K562 (cell line): ENCODE measurements at regions not wholly inside any gene's neighbourhood (a gene's known extent, or its start where the extent isn't known, plus 50 kb on each side); places are given as distances from the start of the nearest gene placed in this dataset.
A peak's percentile ranks its signal among the peaks of the same experiment; 100 is the strongest.

ENCODE experiments used
- BRD9 ChIP-seq: fragments of 450-650 bp; IDR thresholded peaks from 2 replicates; pipeline ENCODE4 v1.6.1; 2018; ENCODE audit warnings: low read depth; ENCODE audit not compliant: partially characterized antibody
- CREM ChIP-seq: IDR thresholded peaks from 2 replicates; pipeline ENCODE4 v1.6.1; 2014; ENCODE audit warnings: antibody characterized with exemption, low read depth
- DNMT1 ChIP-seq: fragments of 450-650 bp; IDR thresholded peaks from 2 replicates; pipeline ENCODE4 v1.6.1; 2016; ENCODE audit warnings: antibody characterized with exemption, mild to moderate bottlenecking
- ELF1 ChIP-seq: fragments of 200-800 bp; sonication (Bioruptor generic); IDR thresholded peaks from 2 replicates; pipeline ENCODE4 v1.6.1; 2016; ENCODE audit warnings: missing genetic modification characterization, missing compliant biosample characterization
- HMG20B ChIP-seq: fragments of 250-450 bp; sonication (Bioruptor Pico); IDR thresholded peaks from 2 replicates; pipeline ENCODE4 v1.5.0; 2021; ENCODE audit warnings: mild to moderate bottlenecking
- JUND ChIP-seq, 2 experiments: IDR thresholded peaks; 2 replicates in 1 of 2; 3 replicates in 1 of 2; pipeline ENCODE4 v1.6.1; 2011; ENCODE audit warnings: borderline replicate concordance in 2 of 2, low read depth in 2 of 2, low read length in 2 of 2, improper control_type of control experiment in 1 of 2, missing biosample characterization in 1 of 2, missing genetic modification characterization in 1 of 2, missing genetic modification reagents in 1 of 2
- LCOR ChIP-seq: sonication (generic); formaldehyde crosslinking; IDR thresholded peaks from 2 replicates; pipeline ENCODE4 v1.8.0; 2022; ENCODE audit warnings: mild to moderate bottlenecking, missing genetic modification reagents
- MCM3 ChIP-seq: fragments of 450-650 bp; IDR thresholded peaks from 2 replicates; pipeline ENCODE4 v1.6.1; 2016
- MEF2D ChIP-seq: conservative IDR thresholded peaks from 2 replicates; pipeline ENCODE4 v1.6.1; 2016; ENCODE audit warnings: low read depth, missing genetic modification characterization, missing compliant biosample characterization
- OTX1 ChIP-seq: fragments of 450-650 bp; formaldehyde crosslinking; IDR thresholded peaks from 2 replicates; pipeline ENCODE4 v1.4.0; 2022; ENCODE audit warnings: mild to moderate bottlenecking
- PCBP2 ChIP-seq: fragments of 200-400 bp; formaldehyde crosslinking; IDR thresholded peaks from 2 replicates; pipeline ENCODE4 v1.6.1; 2018; ENCODE audit warnings: low read length, low read depth, mild to moderate bottlenecking, moderate library complexity; ENCODE audit not compliant: poor library complexity, severe bottlenecking
- RBM25 ChIP-seq: fragments of 200-400 bp; formaldehyde crosslinking; IDR thresholded peaks from 2 replicates; pipeline ENCODE4 v1.6.1; 2018; ENCODE audit warnings: low read length, low read depth, moderate library complexity; ENCODE audit not compliant: severe bottlenecking
- SAFB2 ChIP-seq: fragments of 200-400 bp; formaldehyde crosslinking; IDR thresholded peaks from 2 replicates; pipeline ENCODE4 v1.6.1; 2018; ENCODE audit warnings: borderline replicate concordance, low read length, low read depth, moderate library complexity; ENCODE audit not compliant: severe bottlenecking
- TCF7 ChIP-seq: sonication (generic); IDR thresholded peaks from 2 replicates; pipeline ENCODE4 v1.6.1; 2016; ENCODE audit warnings: antibody characterized with exemption, borderline replicate concordance
- ZC3H4 ChIP-seq: sonication (generic); formaldehyde crosslinking; IDR thresholded peaks from 2 replicates; pipeline ENCODE4 v1.9.0; 2021; ENCODE audit warnings: missing genetic modification reagents, borderline replicate concordance
- ZNF384 ChIP-seq: IDR thresholded peaks from 2 replicates; pipeline ENCODE4 v1.6.1; 2012; ENCODE audit warnings: low read depth, low read length, improper control_type of control experiment
- ZNF408 ChIP-seq: fragments of 250-450 bp; sonication (Bioruptor Pico); IDR thresholded peaks from 2 replicates; pipeline ENCODE4 v1.4.0; 2020; ENCODE audit warnings: low read depth, mild to moderate bottlenecking, moderate library complexity
- ZNF77 ChIP-seq: fragments of 250-450 bp; sonication (Bioruptor Pico); IDR thresholded peaks from 2 replicates; pipeline ENCODE4 v1.5.0; 2020
- ZZZ3 ChIP-seq: fragments of 450-650 bp; IDR thresholded peaks from 2 replicates; pipeline ENCODE4 v1.6.1; 2016; ENCODE audit warnings: antibody characterized with exemption, mild to moderate bottlenecking, moderate library complexity
- TF ChIP-seq, protein P1 (sequence below): fragments of 450-650 bp; IDR thresholded peaks from 2 replicates; pipeline ENCODE4 v1.6.1; 2018; ENCODE audit not compliant: partially characterized antibody
- TF ChIP-seq, protein P2 (sequence below): fragments of 250-450 bp; sonication (Bioruptor Pico); IDR thresholded peaks from 2 replicates; pipeline ENCODE4 v1.9.0; 2021; ENCODE audit warnings: mild to moderate bottlenecking, inconsistent platforms
- TF ChIP-seq, protein P3 (sequence below): fragments of 250-450 bp; sonication (Bioruptor Pico); IDR thresholded peaks from 2 replicates; pipeline ENCODE4 v1.5.0; 2020; ENCODE audit warnings: mild to moderate bottlenecking, borderline replicate concordance

DNA sequence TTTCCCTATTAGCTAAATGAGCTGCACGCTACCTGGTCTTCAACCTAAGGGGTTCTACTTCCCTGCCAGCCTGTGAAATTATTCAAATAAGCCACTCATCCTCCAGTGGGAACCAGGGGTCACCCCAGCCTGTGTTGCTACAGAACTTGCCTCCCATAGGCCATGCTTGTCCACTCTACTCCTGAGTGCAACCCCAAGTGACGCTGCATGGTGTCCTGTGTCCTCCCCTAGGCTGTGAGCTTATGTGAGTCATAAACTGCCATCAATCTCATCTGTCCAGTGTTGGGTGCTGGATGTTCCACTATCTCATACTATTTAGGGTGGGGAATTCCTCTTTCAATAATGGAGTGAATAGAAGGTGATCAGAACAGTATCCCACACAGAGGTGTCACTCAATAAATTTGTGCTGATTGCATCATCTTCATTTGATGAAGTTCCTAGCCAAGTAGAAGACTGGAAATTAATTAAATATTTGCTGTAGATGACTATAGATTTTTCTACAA, 49.8 kb upstream of the SSR3 start (continued):
- no peak for TF ChIP-seq MCM3
- TF ChIP-seq, protein P1, sequence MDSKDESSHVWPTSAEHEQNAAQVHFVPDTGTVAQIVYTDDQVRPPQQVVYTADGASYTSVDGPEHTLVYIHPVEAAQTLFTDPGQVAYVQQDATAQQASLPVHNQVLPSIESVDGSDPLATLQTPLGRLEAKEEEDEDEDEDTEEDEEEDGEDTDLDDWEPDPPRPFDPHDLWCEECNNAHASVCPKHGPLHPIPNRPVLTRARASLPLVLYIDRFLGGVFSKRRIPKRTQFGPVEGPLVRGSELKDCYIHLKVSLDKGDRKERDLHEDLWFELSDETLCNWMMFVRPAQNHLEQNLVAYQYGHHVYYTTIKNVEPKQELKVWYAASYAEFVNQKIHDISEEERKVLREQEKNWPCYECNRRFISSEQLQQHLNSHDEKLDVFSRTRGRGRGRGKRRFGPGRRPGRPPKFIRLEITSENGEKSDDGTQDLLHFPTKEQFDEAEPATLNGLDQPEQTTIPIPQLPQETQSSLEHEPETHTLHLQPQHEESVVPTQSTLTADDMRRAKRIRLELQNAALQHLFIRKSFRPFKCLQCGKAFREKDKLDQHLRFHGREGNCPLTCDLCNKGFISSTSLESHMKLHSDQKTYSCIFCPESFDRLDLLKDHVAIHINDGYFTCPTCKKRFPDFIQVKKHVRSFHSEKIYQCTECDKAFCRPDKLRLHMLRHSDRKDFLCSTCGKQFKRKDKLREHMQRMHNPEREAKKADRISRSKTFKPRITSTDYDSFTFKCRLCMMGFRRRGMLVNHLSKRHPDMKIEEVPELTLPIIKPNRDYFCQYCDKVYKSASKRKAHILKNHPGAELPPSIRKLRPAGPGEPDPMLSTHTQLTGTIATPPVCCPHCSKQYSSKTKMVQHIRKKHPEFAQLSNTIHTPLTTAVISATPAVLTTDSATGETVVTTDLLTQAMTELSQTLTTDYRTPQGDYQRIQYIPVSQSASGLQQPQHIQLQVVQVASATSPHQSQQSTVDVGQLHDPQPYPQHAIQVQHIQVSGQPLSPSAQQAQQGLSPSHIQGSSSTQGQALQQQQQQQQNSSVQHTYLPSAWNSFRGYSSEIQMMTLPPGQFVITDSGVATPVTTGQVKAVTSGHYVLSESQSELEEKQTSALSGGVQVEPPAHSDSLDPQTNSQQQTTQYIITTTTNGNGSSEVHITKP: peak; percentile 92
- TF ChIP-seq SAFB2: no peak
- TF ChIP-seq ZNF408 (CRISPR knock-in tag): no peak
- TF ChIP-seq ZC3H4 (CRISPR knock-in tag): no peak
- TF ChIP-seq LCOR (CRISPR knock-in tag): peak; percentile 45; the same call in 1 of the 2 replicates
- no peak for TF ChIP-seq TCF7
- TF ChIP-seq ZNF77 (CRISPR knock-in tag): no peak
- no peak for TF ChIP-seq OTX1
- TF ChIP-seq BRD9: no peak
- TF ChIP-seq ZZZ3: no peak
- TF ChIP-seq RBM25: no peak
- peak; percentile 98 for TF ChIP-seq JUND (IDR thresholded peaks at IDR 0.05; ENCODE audit: borderline replicate concordance, low read depth, low read length)
- TF ChIP-seq JUND (tag; IDR thresholded peaks at IDR 0.05; ENCODE audit: borderline replicate concordance, low read depth, low read length): peak; percentile 98; the same call in 2 of the 3 replicates
- peak; percentile 92 for TF ChIP-seq CREM
- TF ChIP-seq MEF2D (tag): no peak; the same call in 1 of the 2 replicates
- no peak for TF ChIP-seq HMG20B
- TF ChIP-seq, protein P2, sequence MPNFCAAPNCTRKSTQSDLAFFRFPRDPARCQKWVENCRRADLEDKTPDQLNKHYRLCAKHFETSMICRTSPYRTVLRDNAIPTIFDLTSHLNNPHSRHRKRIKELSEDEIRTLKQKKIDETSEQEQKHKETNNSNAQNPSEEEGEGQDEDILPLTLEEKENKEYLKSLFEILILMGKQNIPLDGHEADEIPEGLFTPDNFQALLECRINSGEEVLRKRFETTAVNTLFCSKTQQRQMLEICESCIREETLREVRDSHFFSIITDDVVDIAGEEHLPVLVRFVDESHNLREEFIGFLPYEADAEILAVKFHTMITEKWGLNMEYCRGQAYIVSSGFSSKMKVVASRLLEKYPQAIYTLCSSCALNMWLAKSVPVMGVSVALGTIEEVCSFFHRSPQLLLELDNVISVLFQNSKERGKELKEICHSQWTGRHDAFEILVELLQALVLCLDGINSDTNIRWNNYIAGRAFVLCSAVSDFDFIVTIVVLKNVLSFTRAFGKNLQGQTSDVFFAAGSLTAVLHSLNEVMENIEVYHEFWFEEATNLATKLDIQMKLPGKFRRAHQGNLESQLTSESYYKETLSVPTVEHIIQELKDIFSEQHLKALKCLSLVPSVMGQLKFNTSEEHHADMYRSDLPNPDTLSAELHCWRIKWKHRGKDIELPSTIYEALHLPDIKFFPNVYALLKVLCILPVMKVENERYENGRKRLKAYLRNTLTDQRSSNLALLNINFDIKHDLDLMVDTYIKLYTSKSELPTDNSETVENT (CRISPR knock-in tag): no peak
- no peak for TF ChIP-seq ELF1 (tag)
- TF ChIP-seq, protein P3, sequence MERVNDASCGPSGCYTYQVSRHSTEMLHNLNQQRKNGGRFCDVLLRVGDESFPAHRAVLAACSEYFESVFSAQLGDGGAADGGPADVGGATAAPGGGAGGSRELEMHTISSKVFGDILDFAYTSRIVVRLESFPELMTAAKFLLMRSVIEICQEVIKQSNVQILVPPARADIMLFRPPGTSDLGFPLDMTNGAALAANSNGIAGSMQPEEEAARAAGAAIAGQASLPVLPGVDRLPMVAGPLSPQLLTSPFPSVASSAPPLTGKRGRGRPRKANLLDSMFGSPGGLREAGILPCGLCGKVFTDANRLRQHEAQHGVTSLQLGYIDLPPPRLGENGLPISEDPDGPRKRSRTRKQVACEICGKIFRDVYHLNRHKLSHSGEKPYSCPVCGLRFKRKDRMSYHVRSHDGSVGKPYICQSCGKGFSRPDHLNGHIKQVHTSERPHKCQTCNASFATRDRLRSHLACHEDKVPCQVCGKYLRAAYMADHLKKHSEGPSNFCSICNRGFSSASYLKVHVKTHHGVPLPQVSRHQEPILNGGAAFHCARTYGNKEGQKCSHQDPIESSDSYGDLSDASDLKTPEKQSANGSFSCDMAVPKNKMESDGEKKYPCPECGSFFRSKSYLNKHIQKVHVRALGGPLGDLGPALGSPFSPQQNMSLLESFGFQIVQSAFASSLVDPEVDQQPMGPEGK (CRISPR knock-in tag): no peak
- TF ChIP-seq PCBP2: no peak
- no peak for TF ChIP-seq DNMT1
- no peak for TF ChIP-seq ZNF384
